WI38 (cell line): ENCODE measurements at regions not wholly inside any gene's neighbourhood (a gene's known extent, or its start where the extent isn't known, plus 50 kb on each side); places are given as distances from the start of the nearest gene placed in this dataset.

Experiments
- H3K4me3 ChIP-seq: 2 replicates; pipeline ENCODE4 v1.5.1; 2011; ENCODE audit warnings: low read depth, mild to moderate bottlenecking, control low read depth, low read length
- TF ChIP-seq, protein P1 (sequence below): IDR thresholded peaks from 2 replicates; pipeline ENCODE4 v1.5.1; 2012; ENCODE audit warnings: low read depth, mild to moderate bottlenecking, control low read depth, low read length

GRCh38 chr10:44207160-44207559 is 177.7 kb downstream of the CXCL12 start:
- TF ChIP-seq, protein P1, sequence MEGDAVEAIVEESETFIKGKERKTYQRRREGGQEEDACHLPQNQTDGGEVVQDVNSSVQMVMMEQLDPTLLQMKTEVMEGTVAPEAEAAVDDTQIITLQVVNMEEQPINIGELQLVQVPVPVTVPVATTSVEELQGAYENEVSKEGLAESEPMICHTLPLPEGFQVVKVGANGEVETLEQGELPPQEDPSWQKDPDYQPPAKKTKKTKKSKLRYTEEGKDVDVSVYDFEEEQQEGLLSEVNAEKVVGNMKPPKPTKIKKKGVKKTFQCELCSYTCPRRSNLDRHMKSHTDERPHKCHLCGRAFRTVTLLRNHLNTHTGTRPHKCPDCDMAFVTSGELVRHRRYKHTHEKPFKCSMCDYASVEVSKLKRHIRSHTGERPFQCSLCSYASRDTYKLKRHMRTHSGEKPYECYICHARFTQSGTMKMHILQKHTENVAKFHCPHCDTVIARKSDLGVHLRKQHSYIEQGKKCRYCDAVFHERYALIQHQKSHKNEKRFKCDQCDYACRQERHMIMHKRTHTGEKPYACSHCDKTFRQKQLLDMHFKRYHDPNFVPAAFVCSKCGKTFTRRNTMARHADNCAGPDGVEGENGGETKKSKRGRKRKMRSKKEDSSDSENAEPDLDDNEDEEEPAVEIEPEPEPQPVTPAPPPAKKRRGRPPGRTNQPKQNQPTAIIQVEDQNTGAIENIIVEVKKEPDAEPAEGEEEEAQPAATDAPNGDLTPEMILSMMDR: no peak
- H3K4me3 ChIP-seq: no peak overlapping the region

DNA sequence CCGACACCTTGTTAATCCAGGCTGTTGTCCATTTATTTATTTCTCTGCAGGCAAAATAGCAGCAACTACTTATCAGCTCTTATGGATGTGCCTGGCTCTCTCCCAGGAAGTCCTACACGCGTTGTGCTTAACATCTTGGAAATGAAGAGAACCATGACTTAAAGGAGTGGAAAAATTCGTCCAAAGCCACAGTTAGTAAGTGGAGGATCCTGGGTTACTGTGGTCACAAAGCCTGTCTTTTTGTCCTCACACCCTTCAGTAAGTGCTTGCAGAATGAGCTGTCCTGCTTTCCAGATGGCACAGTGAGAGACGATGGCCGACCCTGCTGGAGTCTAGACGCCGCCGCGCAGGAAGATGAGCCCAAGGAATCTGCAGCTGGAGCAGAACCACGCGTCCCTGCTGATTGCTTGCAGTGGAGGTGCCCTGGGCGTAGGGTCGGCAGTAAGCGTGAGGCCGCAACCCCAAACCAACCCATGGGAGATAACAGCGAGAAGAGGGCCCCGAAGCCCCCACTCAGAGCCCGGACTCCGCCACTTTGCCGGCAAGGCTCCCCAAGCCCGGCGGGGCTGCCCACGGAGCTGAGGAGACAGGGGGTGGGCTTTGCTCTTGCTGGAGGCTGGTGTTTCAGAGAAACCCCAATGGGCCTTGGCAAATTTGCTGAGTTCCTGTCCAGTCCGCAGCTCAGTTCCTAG is 178.6 kb downstream of the CXCL12 start:
- TF ChIP-seq, protein P1: no peak

GRCh38 chr10:44205067-44205466 is 179.8 kb downstream of the CXCL12 start:
- TF ChIP-seq, protein P1: no peak
- no peak overlapping the region for H3K4me3 ChIP-seq

More for the DNA sequence above, 178.6 kb downstream of the CXCL12 start:
- H3K4me3 ChIP-seq: no peak overlapping the region

- H3K4me3 ChIP-seq: no peak overlapping the region
- TF ChIP-seq, protein P1: no peak
Observed at GRCh38 chr10:44203535-44203934, 181.4 kb downstream of the CXCL12 start.

- TF ChIP-seq, protein P1: no peak
- no peak overlapping the region for H3K4me3 ChIP-seq
Observed at GRCh38 chr10:44202952-44203351, 181.9 kb downstream of the CXCL12 start.

- TF ChIP-seq, protein P1: no peak
- no peak overlapping the region for H3K4me3 ChIP-seq
Observed at GRCh38 chr10:44201656-44202055, 183.2 kb downstream of the CXCL12 start.

DNA sequence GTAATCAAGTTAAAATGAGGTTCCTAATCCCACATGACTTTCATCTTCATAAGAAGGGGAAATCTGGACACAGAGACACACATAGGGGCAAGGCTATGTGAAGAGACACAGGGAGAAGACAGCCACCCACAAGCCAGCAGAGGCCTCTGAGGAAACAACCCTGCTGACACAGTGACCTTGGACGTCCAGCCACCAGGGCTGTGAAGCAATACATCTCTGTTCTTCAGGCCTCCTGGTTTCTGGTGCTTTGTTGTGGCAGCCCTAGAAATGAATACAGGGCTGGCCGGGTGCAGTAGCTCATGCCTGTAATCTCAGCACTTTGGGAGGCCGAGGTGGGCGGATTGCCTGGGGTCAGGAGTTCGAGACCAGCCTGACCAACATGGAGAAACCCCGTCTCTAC is 183.9 kb downstream of the CXCL12 start:
- TF ChIP-seq, protein P1: no peak
- no peak overlapping the region for H3K4me3 ChIP-seq
